ENCODE measurements at regions not wholly inside any gene's neighbourhood (a gene's known extent, or its start where the extent isn't known, plus 50 kb on each side); places are given as distances from the start of the nearest gene placed in this dataset.

DNA sequence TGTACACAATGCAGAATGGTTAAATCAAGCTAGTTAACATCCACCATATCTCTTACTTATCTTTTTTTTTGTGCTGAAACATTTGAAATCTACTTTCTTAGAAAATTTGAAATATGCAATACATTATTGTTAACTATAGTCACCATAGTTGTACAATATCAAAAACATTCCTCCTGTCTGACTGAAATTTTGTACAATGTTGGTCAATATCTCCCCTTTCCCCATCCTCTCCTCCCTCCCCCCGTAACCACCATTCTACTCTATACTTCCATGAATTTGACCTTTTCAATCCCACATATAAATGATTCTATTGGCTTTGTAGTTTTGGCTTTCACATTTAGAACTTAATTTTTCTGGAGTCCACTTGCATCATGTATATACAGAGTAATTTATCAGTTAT, 63.5 kb upstream of the DCD start:
- no peak overlapping the region for H2AFZ ChIP-seq (ENCODE audit: low read length)
- WGBS, 2 experiments (ENCODE audit: extremely low coverage in 1 of 2, insufficient coverage in 1 of 2, insufficient read length in 1 of 2, insufficient replicate concordance in 2 of 2, low coverage in 1 of 2, low lambda C conversion rate in 2 of 2, missing lambda C conversion rate in 1 of 2): 90 to 100% methylated on average over 1 of the region's 1 CpG
- FAIRE-seq: no peak

More for the DNA sequence above, 63.5 kb upstream of the DCD start:
- Histone ChIP-seq H2BK15ac (ENCODE audit: low read length) (no peak overlapping the region), H2BK12ac (ENCODE audit: low read depth, low read length) (no peak overlapping the region), H2BK20ac (ENCODE audit: low read length) (no peak overlapping the region), H3K18ac (ENCODE audit: extremely low read depth, low read length) (no peak overlapping the region), H3K79me1 (ENCODE audit: low read depth, low read length) (no peaks in the 10 kb centered on the region), H3K4me1 (replicated peaks in 1 of 4; ENCODE audit: control insufficient read depth in 3 of 4, insufficient read depth in 4 of 4, low read length in 3 of 4) (peaks cover 0 to 4% (median 0%) of the 10 kb centered on the region in 4 experiments; a peak in 1 of 7 replicates), H4K91ac (replicated peaks; ENCODE audit: insufficient read length, low read length) (no peak overlapping the region), H2BK120ac (replicated peaks; ENCODE audit: low read depth, low read length) (no peak overlapping the region), H3K4ac (replicated peaks; ENCODE audit: insufficient read length, low read depth, low read length) (no peak overlapping the region), H2BK5ac (ENCODE audit: low read depth, low read length) (no peak overlapping the region), H4K5ac (ENCODE audit: insufficient read length, low read depth, low read length) (no peak overlapping the region), H4K8ac (ENCODE audit: extremely low read depth, insufficient read depth, low read length) (no peak overlapping the region), H3K9ac (replicated peaks in 1 of 4; ENCODE audit: extremely low read depth in 1 of 4, low read depth in 3 of 4, low read length in 3 of 4) (no peak overlapping the region), H3K27me3 (replicated peaks in 1 of 4; ENCODE audit: control insufficient read depth in 3 of 4, extremely low read depth in 1 of 4, insufficient read depth in 3 of 4, low read length in 3 of 4) (no peaks in the 10 kb centered on the region), H3K56ac (replicated peaks; ENCODE audit: insufficient read length, low read depth, low read length) (no peak overlapping the region), H3K23ac (ENCODE audit: insufficient read length) (no peak overlapping the region), H3K4me2 (ENCODE audit: insufficient read depth in 1 of 2, low read depth in 2 of 2, low read length in 2 of 2) (no peak overlapping the region), H2AK5ac (ENCODE audit: low read depth, low read length) (no peak overlapping the region), H3K14ac (ENCODE audit: insufficient read length) (no peak overlapping the region), H3K27ac (ENCODE audit: low read depth, low read length) (no peak overlapping the region), H3K4me3 (ENCODE audit: extremely low read depth in 1 of 4, insufficient read depth in 2 of 4, low read depth in 3 of 4, low read length in 4 of 4) (no peak overlapping the region), H3K23me2 (ENCODE audit: low read depth, low read length) (no peaks in the 10 kb centered on the region), H3K79me2 (ENCODE audit: control insufficient read depth in 1 of 2, insufficient read depth in 2 of 2, low read length in 2 of 2) (no peaks in the 10 kb centered on the region), H3K9me3 (ENCODE audit: insufficient read depth in 2 of 2, low read depth in 1 of 2, low read length in 1 of 2) (no peaks in the 10 kb centered on the region), H3K36me3 (ENCODE audit: control insufficient read depth in 2 of 4, insufficient read depth in 4 of 4, low read length in 3 of 4) (no peaks in the 10 kb centered on the region), H4K20me1 (replicated peaks in 1 of 2; ENCODE audit: control insufficient read depth in 1 of 2, insufficient read depth in 2 of 2, low read length in 2 of 2) (no peaks in the 10 kb centered on the region)
- CTCF ChIA-PET (ENCODE audit: partially characterized antibody): interaction anchor here (0.6 kb wide), 1 partner anchor 41 kb away, joined by 3 read pairs; no protein-coding TSS in a partner anchor
- TF ChIP-seq KDM4A (IDR thresholded peaks at IDR 0.05; ENCODE audit: low read depth, low read length, severe bottlenecking) (no peak), POLR2AphosphoS5 (IDR thresholded peaks at IDR 0.05; ENCODE audit: low read depth, low read length) (no peak), PHF8 (conservative IDR thresholded peaks at IDR 0.05; ENCODE audit: low read depth, low read length) (no peak), CTBP2 (IDR thresholded peaks at IDR 0.05; ENCODE audit: borderline replicate concordance, insufficient read depth, insufficient read length, low read length) (no peak), SRF (IDR thresholded peaks at IDR 0.05; ENCODE audit: low read depth, low read length) (no peak), EP300 (IDR thresholded peaks at IDR 0.05; ENCODE audit: borderline replicate concordance in 1 of 2, low read depth in 2 of 2, low read length in 2 of 2) (no peak)
- TF ChIP-seq, protein P1, sequence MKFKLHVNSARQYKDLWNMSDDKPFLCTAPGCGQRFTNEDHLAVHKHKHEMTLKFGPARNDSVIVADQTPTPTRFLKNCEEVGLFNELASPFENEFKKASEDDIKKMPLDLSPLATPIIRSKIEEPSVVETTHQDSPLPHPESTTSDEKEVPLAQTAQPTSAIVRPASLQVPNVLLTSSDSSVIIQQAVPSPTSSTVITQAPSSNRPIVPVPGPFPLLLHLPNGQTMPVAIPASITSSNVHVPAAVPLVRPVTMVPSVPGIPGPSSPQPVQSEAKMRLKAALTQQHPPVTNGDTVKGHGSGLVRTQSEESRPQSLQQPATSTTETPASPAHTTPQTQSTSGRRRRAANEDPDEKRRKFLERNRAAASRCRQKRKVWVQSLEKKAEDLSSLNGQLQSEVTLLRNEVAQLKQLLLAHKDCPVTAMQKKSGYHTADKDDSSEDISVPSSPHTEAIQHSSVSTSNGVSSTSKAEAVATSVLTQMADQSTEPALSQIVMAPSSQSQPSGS (IDR thresholded peaks at IDR 0.05; ENCODE audit: low read length): no peak
- TF ChIP-seq, protein P2, sequence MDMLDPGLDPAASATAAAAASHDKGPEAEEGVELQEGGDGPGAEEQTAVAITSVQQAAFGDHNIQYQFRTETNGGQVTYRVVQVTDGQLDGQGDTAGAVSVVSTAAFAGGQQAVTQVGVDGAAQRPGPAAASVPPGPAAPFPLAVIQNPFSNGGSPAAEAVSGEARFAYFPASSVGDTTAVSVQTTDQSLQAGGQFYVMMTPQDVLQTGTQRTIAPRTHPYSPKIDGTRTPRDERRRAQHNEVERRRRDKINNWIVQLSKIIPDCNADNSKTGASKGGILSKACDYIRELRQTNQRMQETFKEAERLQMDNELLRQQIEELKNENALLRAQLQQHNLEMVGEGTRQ (IDR thresholded peaks at IDR 0.05; ENCODE audit: low read length): no peak
- TF ChIP-seq, protein P3, sequence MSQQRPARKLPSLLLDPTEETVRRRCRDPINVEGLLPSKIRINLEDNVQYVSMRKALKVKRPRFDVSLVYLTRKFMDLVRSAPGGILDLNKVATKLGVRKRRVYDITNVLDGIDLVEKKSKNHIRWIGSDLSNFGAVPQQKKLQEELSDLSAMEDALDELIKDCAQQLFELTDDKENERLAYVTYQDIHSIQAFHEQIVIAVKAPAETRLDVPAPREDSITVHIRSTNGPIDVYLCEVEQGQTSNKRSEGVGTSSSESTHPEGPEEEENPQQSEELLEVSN (IDR thresholded peaks at IDR 0.05): no peak
- POLR2A ChIA-PET (ENCODE audit: partially characterized antibody): no interaction called here
- no peak for DNase-seq (ENCODE audit: low read depth in 1 of 2, low spot score in 2 of 2)
